BJ (cell line): ENCODE measurements at regions not wholly inside any gene's neighbourhood (a gene's known extent, or its start where the extent isn't known, plus 50 kb on each side); places are given as distances from the start of the nearest gene placed in this dataset.

Experiments used
- CTCF ChIA-PET: fragments of 350-600 bp; formaldehyde crosslinking; extraction: SDS; loops from one replicate; lab custom pipeline; 2021; ENCODE audit warnings: antibody characterized with exemption, inconsistent platforms; lab: Yijun Ruan, JAX
- POLR2A ChIA-PET: fragments of 300-600 bp; sonication (Branson Sonifier 250); formaldehyde crosslinking; extraction: SDS; loops from one replicate; lab custom pipeline; 2021; ENCODE audit warnings: antibody characterized with exemption; lab: Charles Lee
- DNase-seq: peaks from one replicate; pipeline ENCODE4 v3.0.0-alpha.2; 2011; ENCODE audit warnings: low read depth
- H3K27me3 ChIP-seq: 2 replicates; pipeline ENCODE4 v1.6.0; 2011; ENCODE audit warnings: low read length; ENCODE audit not compliant: control insufficient read depth, insufficient read depth
- H3K36me3 ChIP-seq: 2 replicates; pipeline ENCODE4 v1.5.1; 2011; ENCODE audit warnings: low read length; ENCODE audit not compliant: control insufficient read depth, insufficient read depth
- H3K4me3 ChIP-seq: 2 replicates; pipeline ENCODE4 v1.5.1; 2011; ENCODE audit warnings: low read depth, mild to moderate bottlenecking, control low read depth, low read length
- TF ChIP-seq, protein P1 (sequence below): IDR thresholded peaks from 2 replicates; pipeline ENCODE4 v1.5.1; 2011; ENCODE audit warnings: low read depth, mild to moderate bottlenecking, control low read depth, inconsistent platforms, low read length, moderate library complexity; ENCODE audit not compliant: insufficient read depth

DNA sequence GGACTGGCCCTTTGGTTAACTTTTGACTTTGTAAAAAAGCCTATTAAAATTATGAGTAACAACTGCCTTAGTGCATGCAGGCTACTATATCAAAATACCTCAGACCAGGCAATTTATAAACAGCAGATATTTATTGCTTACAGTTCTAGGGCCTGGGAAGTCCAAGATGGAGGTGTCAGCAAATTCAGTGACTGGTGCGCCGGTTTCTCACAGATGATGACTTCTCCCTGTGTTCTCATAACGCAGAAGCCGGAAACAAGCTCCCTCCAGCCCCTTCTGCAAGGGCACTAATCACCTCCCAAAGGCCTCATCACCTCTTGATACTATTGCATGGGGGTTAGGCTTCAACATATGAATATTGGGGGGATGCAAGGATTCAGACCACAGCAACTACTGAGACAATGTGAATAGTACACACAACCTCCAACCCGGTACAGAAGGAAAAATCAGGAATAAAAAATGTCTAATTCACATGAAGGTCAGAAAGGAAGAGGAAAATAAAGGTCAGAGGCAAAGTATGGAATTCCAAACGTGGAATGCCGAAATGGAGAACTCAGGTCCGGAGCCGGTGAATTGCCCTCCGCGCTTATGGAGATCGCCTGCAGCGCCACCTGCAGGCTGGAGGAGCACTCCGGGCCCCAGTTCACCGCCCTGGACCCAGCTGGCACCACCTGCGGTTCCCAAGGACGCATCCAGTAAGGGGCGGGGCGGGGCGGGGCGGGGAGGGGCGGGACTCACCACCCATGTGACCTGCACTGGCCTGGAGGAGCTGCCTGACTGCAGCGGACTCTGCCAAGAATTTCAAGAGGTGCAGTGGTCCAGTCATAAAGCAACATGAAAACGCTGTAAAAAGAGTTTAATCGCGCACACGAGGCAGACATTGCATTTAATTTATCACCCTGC lies 203.4 kb downstream of the KIF26A start:
- no peaks in the 10 kb centered on the region for H3K36me3 ChIP-seq
- no peak for DNase-seq
- H3K27me3 ChIP-seq = no peaks in the 10 kb centered on the region
- ChIA-PET POLR2A (no interaction called here), CTCF (no interaction called here)
- TF ChIP-seq, protein P1, sequence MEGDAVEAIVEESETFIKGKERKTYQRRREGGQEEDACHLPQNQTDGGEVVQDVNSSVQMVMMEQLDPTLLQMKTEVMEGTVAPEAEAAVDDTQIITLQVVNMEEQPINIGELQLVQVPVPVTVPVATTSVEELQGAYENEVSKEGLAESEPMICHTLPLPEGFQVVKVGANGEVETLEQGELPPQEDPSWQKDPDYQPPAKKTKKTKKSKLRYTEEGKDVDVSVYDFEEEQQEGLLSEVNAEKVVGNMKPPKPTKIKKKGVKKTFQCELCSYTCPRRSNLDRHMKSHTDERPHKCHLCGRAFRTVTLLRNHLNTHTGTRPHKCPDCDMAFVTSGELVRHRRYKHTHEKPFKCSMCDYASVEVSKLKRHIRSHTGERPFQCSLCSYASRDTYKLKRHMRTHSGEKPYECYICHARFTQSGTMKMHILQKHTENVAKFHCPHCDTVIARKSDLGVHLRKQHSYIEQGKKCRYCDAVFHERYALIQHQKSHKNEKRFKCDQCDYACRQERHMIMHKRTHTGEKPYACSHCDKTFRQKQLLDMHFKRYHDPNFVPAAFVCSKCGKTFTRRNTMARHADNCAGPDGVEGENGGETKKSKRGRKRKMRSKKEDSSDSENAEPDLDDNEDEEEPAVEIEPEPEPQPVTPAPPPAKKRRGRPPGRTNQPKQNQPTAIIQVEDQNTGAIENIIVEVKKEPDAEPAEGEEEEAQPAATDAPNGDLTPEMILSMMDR = no peak
- no peak overlapping the region for H3K4me3 ChIP-seq

DNA sequence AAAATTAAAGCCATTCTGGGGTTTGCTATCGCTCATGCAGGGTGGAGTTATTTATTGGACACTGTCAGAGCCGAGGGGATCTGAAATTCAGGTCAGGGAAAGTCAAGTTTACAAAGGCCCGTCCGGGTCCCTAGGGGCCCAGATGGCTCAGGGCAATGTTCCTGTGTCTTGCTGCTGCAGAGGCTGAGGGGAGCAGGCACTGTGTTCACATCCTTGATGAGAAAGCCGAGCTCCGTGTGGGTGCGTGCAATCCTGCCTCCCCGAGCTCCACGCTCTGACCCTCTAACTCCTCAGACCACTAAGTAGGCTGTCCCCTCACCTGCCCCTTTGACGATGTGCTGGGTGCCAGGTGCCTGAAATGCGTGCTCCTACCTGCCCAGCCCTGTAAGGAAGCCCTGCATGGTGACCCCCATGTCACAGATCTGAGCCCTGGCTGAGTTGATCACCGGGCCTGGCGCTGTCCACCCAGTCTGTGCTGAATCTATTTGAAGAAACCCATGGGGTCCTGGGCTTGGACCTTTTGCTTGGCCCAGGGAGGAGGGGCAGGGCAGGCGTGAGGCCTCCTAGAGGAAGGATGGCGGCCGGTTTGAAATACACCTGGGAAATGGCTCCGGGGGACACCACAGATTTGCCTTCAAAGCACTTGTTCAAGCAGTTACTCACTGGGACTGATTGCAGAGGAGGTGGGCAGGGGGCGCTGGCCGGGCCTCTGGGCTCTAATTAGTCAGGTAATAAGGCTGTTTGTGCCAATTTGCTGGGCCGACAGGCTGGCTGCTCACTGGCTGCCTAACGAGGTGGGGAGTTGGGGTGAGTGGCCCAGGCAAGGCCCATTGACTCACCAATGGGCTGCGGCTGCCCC lies 204.3 kb downstream of the KIF26A start:
- no peak for DNase-seq
- H3K36me3 ChIP-seq = no peaks in the 10 kb centered on the region
- H3K4me3 ChIP-seq = no peak overlapping the region
- CTCF ChIA-PET = no interaction called here
- H3K27me3 ChIP-seq = no peaks in the 10 kb centered on the region
- POLR2A ChIA-PET = no interaction called here
- TF ChIP-seq, protein P1 = no peak

DNA sequence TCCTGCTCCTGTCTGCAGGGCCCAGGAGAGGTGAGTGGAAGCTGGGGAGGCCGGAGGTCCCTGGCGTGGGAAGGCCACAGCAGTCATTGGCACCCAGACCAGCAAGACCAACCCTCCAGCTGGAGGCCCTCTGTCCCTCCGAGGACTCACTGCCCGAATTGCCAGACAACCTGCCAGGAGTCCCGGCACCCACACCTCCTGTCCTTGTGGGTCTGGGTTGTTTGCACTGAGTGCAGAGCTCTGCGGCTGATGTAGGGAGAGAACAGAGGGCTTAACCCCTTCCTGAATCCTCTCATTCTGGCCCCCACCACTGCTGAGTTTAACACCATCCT lies 204.9 kb downstream of the KIF26A start:
- no peaks in the 10 kb centered on the region for H3K36me3 ChIP-seq
- TF ChIP-seq, protein P1 = no peak
- no peaks in the 10 kb centered on the region for H3K27me3 ChIP-seq
- DNase-seq = no peak
- CTCF ChIA-PET = no interaction called here
- POLR2A ChIA-PET = no interaction called here
- H3K4me3 ChIP-seq = no peak overlapping the region

DNA sequence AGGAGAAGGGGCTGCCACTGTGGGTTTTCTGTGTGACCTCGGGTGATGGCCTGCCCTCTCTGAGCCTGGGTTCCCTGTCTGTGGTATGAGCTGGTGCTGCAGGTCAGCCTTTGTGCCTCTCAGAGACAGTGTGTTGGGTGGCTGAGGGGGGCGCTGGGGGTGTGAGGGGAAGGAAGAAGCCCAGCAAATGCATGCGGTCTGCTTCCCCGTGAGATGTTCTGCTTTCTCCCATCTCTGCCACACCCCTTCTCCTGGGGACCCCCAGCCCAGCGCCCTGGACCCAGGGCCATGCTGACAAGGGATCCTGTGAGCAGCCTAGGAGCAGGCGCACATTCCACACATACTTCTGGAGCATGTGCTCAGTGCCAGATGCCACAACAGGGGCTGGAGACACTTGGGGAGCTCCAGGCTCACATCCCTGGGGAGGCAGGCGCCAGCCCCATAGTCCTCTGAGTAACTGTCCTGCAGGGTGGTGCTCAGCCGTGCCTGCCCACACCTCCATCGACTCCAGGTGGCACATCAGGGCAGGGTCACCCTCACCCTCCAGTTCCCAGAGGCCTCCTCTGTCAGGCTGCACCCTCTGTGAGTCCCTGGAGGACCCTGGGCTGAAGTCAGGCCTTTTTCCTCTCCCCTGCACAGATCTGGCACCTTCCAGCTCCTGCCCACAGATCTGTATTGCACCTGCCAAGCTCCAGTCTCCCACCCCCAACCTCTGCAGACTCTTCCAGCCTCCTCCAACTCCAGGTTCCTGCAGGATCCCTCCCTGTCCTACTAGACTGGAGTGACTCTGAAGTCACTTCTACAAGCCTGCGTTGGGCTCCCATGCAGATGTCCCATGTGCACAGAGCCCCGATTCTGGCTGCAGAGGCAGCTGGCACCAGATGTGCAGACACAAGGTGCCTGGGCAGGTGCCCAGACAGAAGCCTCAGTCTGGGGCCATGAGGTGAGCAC lies 205.6 kb downstream of the KIF26A start:
- POLR2A ChIA-PET = no interaction called here
- CTCF ChIA-PET = no interaction called here
- no peaks in the 10 kb centered on the region for H3K27me3 ChIP-seq
- H3K4me3 ChIP-seq = no peak overlapping the region
- DNase-seq = no peak
- TF ChIP-seq, protein P1 = no peak
- H3K36me3 ChIP-seq = no peaks in the 10 kb centered on the region
